ENCODE measurements at regions not wholly inside any gene's neighbourhood (a gene's known extent, or its start where the extent isn't known, plus 50 kb on each side); places are given as distances from the start of the nearest gene placed in this dataset.
"Not testable (repeated sequence)": the region's sequence is repeated elsewhere in the genome, so short reads cannot be mapped to it uniquely, and the experiment has no call there.

- no peak for ATAC-seq
These were observed 361.4 kb upstream of the RPS23 start for GRCh38 chr5:82639393-82640144.

- ATAC-seq = no peak
These were observed 358.4 kb upstream of the RPS23 start for GRCh38 chr5:82636591-82636990.

GRCh38 chr5:82635561-82636288 is 357.6 kb upstream of the RPS23 start:
- ATAC-seq = peak; percentile 24 to 28

- ATAC-seq = no peak
These were observed 350.3 kb upstream of the RPS23 start for GRCh38 chr5:82628364-82628910.

GRCh38 chr5:82626905-82627591 is 348.9 kb upstream of the RPS23 start:
- not testable (repeated sequence) for ATAC-seq

GRCh38 chr5:82626012-82626411 is 347.9 kb upstream of the RPS23 start:
- ATAC-seq = not testable (repeated sequence)

- no peak for ATAC-seq
These were observed 345.9 kb upstream of the RPS23 start for GRCh38 chr5:82624062-82624461.

- ATAC-seq = no peak
These were observed 344.8 kb upstream of the RPS23 start for GRCh38 chr5:82622711-82623514.

GRCh38 chr5:82622205-82622604 is 344.1 kb upstream of the RPS23 start:
- ATAC-seq = no peak

GRCh38 chr5:82620957-82621600 is 342.9 kb upstream of the RPS23 start:
- ATAC-seq = no peak

GRCh38 chr5:82619097-82619496 is 340.9 kb upstream of the RPS23 start:
- no peak for ATAC-seq

- no peak for ATAC-seq
These were observed 336.6 kb upstream of the RPS23 start for GRCh38 chr5:82614706-82615105.

- no peak for ATAC-seq
These were observed 335.7 kb upstream of the RPS23 start for GRCh38 chr5:82613891-82614290.

- ATAC-seq = no peak
These were observed 332.5 kb upstream of the RPS23 start for GRCh38 chr5:82610686-82611085.

GRCh38 chr5:82605441-82605973 is 327.4 kb upstream of the RPS23 start:
- ATAC-seq = peak in 1 of 2 donors; percentile 17

- ATAC-seq = no peak
These were observed 325.2 kb upstream of the RPS23 start for GRCh38 chr5:82603033-82603987.

GRCh38 chr5:82601861-82602260 is 323.7 kb upstream of the RPS23 start:
- no peak for ATAC-seq

GRCh38 chr5:82601077-82601476 is 322.9 kb upstream of the RPS23 start:
- no peak for ATAC-seq

GRCh38 chr5:82599692-82600091 is 321.5 kb upstream of the RPS23 start:
- ATAC-seq = no peak

GRCh38 chr5:82599030-82599429 is 320.9 kb upstream of the RPS23 start:
- no peak for ATAC-seq

Data from activated CD4-positive, CD25-positive, alpha-beta regulatory T cell treated with anti-CD3 and anti-CD28 coated beads, Interleukin-2, amount 50 U/mL, for 24 hours (primary cell).